ENCODE measurements at regions not wholly inside any gene's neighbourhood (a gene's known extent, or its start where the extent isn't known, plus 50 kb on each side); places are given as distances from the start of the nearest gene placed in this dataset.

- TF ChIP-seq CTCF (IDR thresholded peaks at IDR 0.05; ENCODE audit: insufficient read depth, missing control alignments), result no peak
- DNase-seq (ENCODE audit: insufficient read length, low spot score) (no peak), FAIRE-seq (no peak)
Measured at GRCh38 chr5:73284220-73284795, 111.3 kb downstream of the TMEM174 start.

- no peak for TF ChIP-seq CTCF (IDR thresholded peaks at IDR 0.05; ENCODE audit: insufficient read depth, missing control alignments)
- FAIRE-seq, result no peak
- no peak for DNase-seq (ENCODE audit: insufficient read length, low spot score)
Measured at GRCh38 chr5:73282923-73283322, 109.9 kb downstream of the TMEM174 start.

- TF ChIP-seq CTCF (IDR thresholded peaks at IDR 0.05; ENCODE audit: insufficient read depth, missing control alignments), result no peak
- no peak for FAIRE-seq
- no peak for DNase-seq (ENCODE audit: insufficient read length, low spot score)
Measured at GRCh38 chr5:73282383-73282782, 109.4 kb downstream of the TMEM174 start.

- DNase-seq (ENCODE audit: insufficient read length, low spot score) (no peak), FAIRE-seq (no peak)
- TF ChIP-seq CTCF (IDR thresholded peaks at IDR 0.05; ENCODE audit: insufficient read depth, missing control alignments), result no peak
Measured at GRCh38 chr5:73280821-73281746, 108.1 kb downstream of the TMEM174 start.

- DNase-seq (ENCODE audit: insufficient read length, low spot score), result no peak
- TF ChIP-seq CTCF (IDR thresholded peaks at IDR 0.05; ENCODE audit: insufficient read depth, missing control alignments), result no peak
- FAIRE-seq, result no peak
Measured at GRCh38 chr5:73280386-73280785, 107.4 kb downstream of the TMEM174 start.

GRCh38 chr5:73279805-73280204, 106.8 kb downstream of the TMEM174 start:
- FAIRE-seq, result no peak
- DNase-seq (ENCODE audit: insufficient read length, low spot score), result no peak
- no peak for TF ChIP-seq CTCF (IDR thresholded peaks at IDR 0.05; ENCODE audit: insufficient read depth, missing control alignments)

- FAIRE-seq (no peak), DNase-seq (ENCODE audit: insufficient read length, low spot score) (no peak)
- no peak for TF ChIP-seq CTCF (IDR thresholded peaks at IDR 0.05; ENCODE audit: insufficient read depth, missing control alignments)
Measured at GRCh38 chr5:73278693-73279092, 105.7 kb downstream of the TMEM174 start.
